ENCODE measurements at regions not wholly inside any gene's neighbourhood (a gene's known extent, or its start where the extent isn't known, plus 50 kb on each side); places are given as distances from the start of the nearest gene placed in this dataset.

GRCh38 chr20:7379621-7380220 is 560.5 kb downstream of the HAO1 start:
- no peaks in the 10 kb centered on the region for H3K9me1 ChIP-seq (ENCODE audit: insufficient read depth, low read length)
- no peak overlapping the region for H3K56ac ChIP-seq (ENCODE audit: extremely low read depth, insufficient read depth, low read length)
- DNase-seq (no peak), ATAC-seq (ENCODE audit: low read depth) (no peak)
- no peak overlapping the region for H4K91ac ChIP-seq (ENCODE audit: insufficient read depth, low read depth, low read length)
- in situ Hi-C loops (cut with MboI; ENCODE audit: low sequenced_read_pairs), result no loop called here
- intact Hi-C loops (cut with micrococcal nuclease), result loop anchor here (10.0 kb wide), 1 partner anchor 545 kb away; no protein-coding TSS in a partner anchor
- H3K27ac ChIP-seq (ENCODE audit: insufficient read depth, low read length), result no peak overlapping the region
- H2AK9ac ChIP-seq (replicated peaks; ENCODE audit: low read depth, low read length, poor library complexity), result no peak overlapping the region
- dilution Hi-C loops (cut with HindIII; ENCODE audit: low sequenced_read_pairs, unreplicated experiment), result no loop called here
- no peak overlapping the region for H4K8ac ChIP-seq (ENCODE audit: low read depth in 2 of 2, low read length in 2 of 2)
- BruUV-seq (replicated peaks), result no TSS peak
- no peak overlapping the region for H2AFZ ChIP-seq (replicated peaks; ENCODE audit: low read length, poor library complexity)
- CTCF ChIA-PET, result no interaction called here
- H3K4me1 ChIP-seq (ENCODE audit: control insufficient read depth, insufficient read depth, low read length), result no peaks in the 10 kb centered on the region
- no peak overlapping the region for H3K9ac ChIP-seq (ENCODE audit: low read depth, low read length)
- H4K20me1 ChIP-seq (ENCODE audit: insufficient read depth, low read length), result no peaks in the 10 kb centered on the region
- H3K36me3 ChIP-seq (ENCODE audit: control insufficient read depth, insufficient read depth, low read length), result no peaks in the 10 kb centered on the region
- no peak overlapping the region for H3K4me3 ChIP-seq (ENCODE audit: insufficient read depth, low read depth, low read length)
- TF ChIP-seq POLR2A (IDR thresholded peaks at IDR 0.05; ENCODE audit: low read depth, low read length) (no peak), CHD1 (IDR thresholded peaks at IDR 0.05; ENCODE audit: low read depth, low read length) (no peak), RAD21 (IDR thresholded peaks at IDR 0.05; ENCODE audit: low read length) (no peak), NFE2L2 (IDR thresholded peaks at IDR 0.05; ENCODE audit: low read depth, low read length) (no peak), SMC3 (IDR thresholded peaks at IDR 0.05; ENCODE audit: low read depth, low read length) (no peak), CTCF (conservative IDR thresholded peaks at IDR 0.05; ENCODE audit: low read depth, low read length) (no peak), MAFK (IDR thresholded peaks at IDR 0.05; ENCODE audit: low read depth, low read length) (no peak), MXI1 (IDR thresholded peaks at IDR 0.05; ENCODE audit: borderline replicate concordance, low read depth, low read length) (no peak), CEBPB (IDR thresholded peaks at IDR 0.05; ENCODE audit: low read depth, low read length) (no peak), RFX5 (IDR thresholded peaks at IDR 0.05; ENCODE audit: low read depth, low read length) (no peak), ELK1 (IDR thresholded peaks at IDR 0.05; ENCODE audit: borderline replicate concordance, low read depth, low read length) (no peak), MAZ (IDR thresholded peaks at IDR 0.05; ENCODE audit: borderline replicate concordance, low read depth, low read length) (no peak), RCOR1 (IDR thresholded peaks at IDR 0.05; ENCODE audit: insufficient replicate concordance, low read length) (no peak), BHLHE40 (IDR thresholded peaks at IDR 0.05; ENCODE audit: low read depth, low read length) (no peak), FOS (IDR thresholded peaks at IDR 0.05; ENCODE audit: low read depth, low read length) (no peak), USF2 (IDR thresholded peaks at IDR 0.05; ENCODE audit: low read depth, low read length) (no peak)
- H3K27me3 ChIP-seq (ENCODE audit: control insufficient read depth, insufficient read depth, low read length), result no peaks in the 10 kb centered on the region
- no peak overlapping the region for H3K4ac ChIP-seq (ENCODE audit: low read depth, low read length)
- no peak overlapping the region for H2BK20ac ChIP-seq (ENCODE audit: low read depth, low read length)
- H2BK5ac ChIP-seq (ENCODE audit: low read depth, low read length, poor library complexity, severe bottlenecking), result no peak overlapping the region
- H3K23ac ChIP-seq (ENCODE audit: low read depth, low read length), result no peak overlapping the region
- no peak overlapping the region for H4K5ac ChIP-seq (ENCODE audit: low read depth, low read length)
- no peak overlapping the region for H3K14ac ChIP-seq (replicated peaks; ENCODE audit: low read depth, low read length)
- POLR2A ChIA-PET (ENCODE audit: unreplicated experiment), result no interaction called here
- H2BK120ac ChIP-seq (ENCODE audit: low read depth, low read length), result no peak overlapping the region
- H3K9me3 ChIP-seq (ENCODE audit: control insufficient read depth, insufficient read depth, low read length), result no peaks in the 10 kb centered on the region
- no peak overlapping the region for H3K4me2 ChIP-seq (ENCODE audit: low read depth, low read length)
- WGBS, 2 experiments (ENCODE audit: extremely low coverage in 2 of 2, insufficient read length in 1 of 2), result no CpG with 5 or more reads among the region's 8 CpGs
- H3K79me1 ChIP-seq (ENCODE audit: low read depth in 1 of 2, low read length in 2 of 2), result no peaks in the 10 kb centered on the region
- no peak overlapping the region for H2AK5ac ChIP-seq (ENCODE audit: low read depth, low read length)
- no peak overlapping the region for H3K18ac ChIP-seq (ENCODE audit: low read depth, low read length)
- no peak overlapping the region for H2BK15ac ChIP-seq (ENCODE audit: low read depth, low read length)
